ENCODE measurements at regions not wholly inside any gene's neighbourhood (a gene's known extent, or its start where the extent isn't known, plus 50 kb on each side); places are given as distances from the start of the nearest gene placed in this dataset.
"Not testable (repeated sequence)": the region's sequence is repeated elsewhere in the genome, so short reads cannot be mapped to it uniquely, and the experiment has no call there.

GRCh38 chr4:189667386-189667785, 273.3 kb upstream of the FRG1 start:
- H3K9me3 ChIP-seq (ENCODE audit: control insufficient read depth in 2 of 3, low read length in 3 of 3); DNase-seq; H3K27ac ChIP-seq (ENCODE audit: low read depth, low read length); intact Hi-C loops (cut with micrococcal nuclease); H3K4me3 Mint-ChIP-seq; H3K27ac Mint-ChIP-seq; H3K4me1 Mint-ChIP-seq; H3K36me3 ChIP-seq (ENCODE audit: control insufficient read depth in 2 of 3, insufficient read depth in 3 of 3, low read length in 3 of 3); H3K4me3 ChIP-seq (ENCODE audit: low read length); POLR2A ChIA-PET; ATAC-seq; H3K27me3 Mint-ChIP-seq; H3K9me3 Mint-ChIP-seq; H3K27me3 ChIP-seq (ENCODE audit: control insufficient read depth in 2 of 2, insufficient read depth in 2 of 2, low read length in 2 of 2); H3K4me1 ChIP-seq (ENCODE audit: control insufficient read depth in 2 of 2, insufficient read depth in 2 of 2, low read length in 2 of 2); H3K36me3 Mint-ChIP-seq; CTCF ChIA-PET: not testable (repeated sequence)

DNA sequence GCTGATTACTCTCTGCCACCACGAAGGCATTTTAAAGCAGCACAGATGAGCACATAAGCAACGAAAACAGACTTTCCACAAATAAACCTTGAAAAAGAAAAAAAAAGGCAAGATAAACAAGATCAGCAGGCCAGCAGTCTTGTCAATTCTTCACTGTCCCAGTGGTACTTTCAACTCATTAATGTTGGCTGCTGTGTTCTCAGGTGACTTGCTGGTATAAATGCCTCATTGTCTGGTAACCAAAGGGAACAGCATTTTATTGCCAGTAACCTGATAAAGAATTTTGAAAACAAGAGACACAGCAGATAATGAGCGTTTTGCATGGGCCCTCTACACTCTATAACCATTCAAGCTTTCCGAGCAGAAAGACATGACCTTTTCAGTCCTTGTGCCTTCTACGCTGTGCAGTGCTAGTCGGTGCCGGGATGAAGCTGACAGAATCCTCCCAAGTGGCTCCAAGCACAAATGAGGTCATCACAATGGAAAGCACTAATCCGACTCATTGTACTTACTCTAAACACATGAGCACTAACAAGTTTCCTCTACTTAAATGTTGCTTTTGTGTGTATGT, 242.9 kb upstream of the FRG1 start:
- intact Hi-C loops (cut with micrococcal nuclease); CTCF ChIA-PET; H3K27me3 Mint-ChIP-seq; H3K27me3 ChIP-seq (ENCODE audit: control insufficient read depth in 2 of 2, insufficient read depth in 2 of 2, low read length in 2 of 2); POLR2A ChIA-PET; DNase-seq; H3K9me3 ChIP-seq (ENCODE audit: control insufficient read depth in 2 of 3, low read length in 3 of 3); H3K9me3 Mint-ChIP-seq; H3K27ac ChIP-seq (ENCODE audit: low read depth, low read length); H3K36me3 Mint-ChIP-seq; H3K36me3 ChIP-seq (ENCODE audit: control insufficient read depth in 2 of 3, insufficient read depth in 3 of 3, low read length in 3 of 3); H3K4me1 Mint-ChIP-seq; H3K4me3 ChIP-seq (ENCODE audit: low read length); H3K4me3 Mint-ChIP-seq; H3K4me1 ChIP-seq (ENCODE audit: control insufficient read depth in 2 of 2, insufficient read depth in 2 of 2, low read length in 2 of 2); H3K27ac Mint-ChIP-seq; ATAC-seq: not testable (repeated sequence)

DNA sequence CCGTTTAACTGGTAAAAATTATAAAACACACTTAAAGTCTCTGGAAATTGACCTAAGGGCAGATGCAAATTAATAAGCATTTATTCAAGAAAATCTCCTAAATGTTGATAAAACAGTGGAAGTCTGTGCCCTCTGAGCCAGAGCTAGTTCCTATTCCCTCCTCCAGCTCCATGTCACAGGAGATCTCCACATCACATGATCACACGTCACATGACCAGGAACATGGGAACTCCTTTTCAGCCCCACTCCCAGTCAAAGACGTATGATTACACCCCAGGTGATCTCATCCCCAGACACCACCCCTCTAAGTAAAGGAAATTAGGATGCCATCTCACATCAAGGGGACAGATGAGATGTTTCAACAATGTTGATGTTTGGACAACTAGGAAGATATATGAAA, 237.7 kb upstream of the FRG1 start:
- CTCF ChIA-PET; intact Hi-C loops (cut with micrococcal nuclease); H3K4me3 ChIP-seq (ENCODE audit: low read length); H3K27me3 ChIP-seq (ENCODE audit: control insufficient read depth in 2 of 2, insufficient read depth in 2 of 2, low read length in 2 of 2); H3K27me3 Mint-ChIP-seq; H3K27ac Mint-ChIP-seq; H3K9me3 Mint-ChIP-seq; H3K36me3 ChIP-seq (ENCODE audit: control insufficient read depth in 2 of 3, insufficient read depth in 3 of 3, low read length in 3 of 3); H3K4me1 ChIP-seq (ENCODE audit: control insufficient read depth in 2 of 2, insufficient read depth in 2 of 2, low read length in 2 of 2); ATAC-seq; POLR2A ChIA-PET; H3K4me3 Mint-ChIP-seq; DNase-seq; H3K27ac ChIP-seq (ENCODE audit: low read depth, low read length); H3K36me3 Mint-ChIP-seq; H3K9me3 ChIP-seq (ENCODE audit: control insufficient read depth in 2 of 3, low read length in 3 of 3); H3K4me1 Mint-ChIP-seq: not testable (repeated sequence)

GRCh38 chr4:189706821-189707220, 233.9 kb upstream of the FRG1 start:
- H3K9me3 Mint-ChIP-seq; intact Hi-C loops (cut with micrococcal nuclease); ATAC-seq: not testable (repeated sequence)

DNA sequence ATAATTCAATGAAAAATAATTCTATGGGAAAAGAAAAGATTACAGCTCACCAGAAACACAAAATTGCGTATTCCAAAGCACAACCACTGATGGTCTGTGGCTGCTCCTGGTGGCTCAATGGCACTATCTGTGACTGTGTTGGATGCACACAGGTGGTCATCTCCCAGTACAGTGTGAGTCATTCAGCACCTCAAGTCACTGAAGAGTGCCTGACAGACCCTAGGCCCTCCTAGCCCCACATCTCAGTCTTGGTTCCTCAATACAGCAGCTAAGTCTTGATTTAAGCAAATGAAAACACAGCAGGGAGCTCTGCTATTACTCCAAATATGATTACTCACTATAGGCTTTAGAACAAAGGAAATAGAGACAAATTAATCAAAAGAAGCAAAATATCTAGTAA, 233.4 kb upstream of the FRG1 start:
- H3K27me3 ChIP-seq (ENCODE audit: control insufficient read depth in 2 of 2, insufficient read depth in 2 of 2, low read length in 2 of 2); DNase-seq; H3K9me3 Mint-ChIP-seq; ATAC-seq; POLR2A ChIA-PET; H3K4me1 ChIP-seq (ENCODE audit: control insufficient read depth in 2 of 2, insufficient read depth in 2 of 2, low read length in 2 of 2); H3K9me3 ChIP-seq (ENCODE audit: control insufficient read depth in 2 of 3, low read length in 3 of 3); H3K36me3 ChIP-seq (ENCODE audit: control insufficient read depth in 2 of 3, insufficient read depth in 3 of 3, low read length in 3 of 3); H3K36me3 Mint-ChIP-seq; intact Hi-C loops (cut with micrococcal nuclease); H3K27ac Mint-ChIP-seq; H3K4me3 Mint-ChIP-seq; H3K4me1 Mint-ChIP-seq; H3K27me3 Mint-ChIP-seq; CTCF ChIA-PET; H3K27ac ChIP-seq (ENCODE audit: low read depth, low read length); H3K4me3 ChIP-seq (ENCODE audit: low read length): not testable (repeated sequence)

More at GRCh38 chr4:189706821-189707220, 233.9 kb upstream of the FRG1 start:
- H3K9me3 ChIP-seq (ENCODE audit: control insufficient read depth in 2 of 3, low read length in 3 of 3); H3K27ac Mint-ChIP-seq; H3K4me1 Mint-ChIP-seq; CTCF ChIA-PET; H3K4me1 ChIP-seq (ENCODE audit: control insufficient read depth in 2 of 2, insufficient read depth in 2 of 2, low read length in 2 of 2); H3K4me3 ChIP-seq (ENCODE audit: low read length); POLR2A ChIA-PET; DNase-seq; H3K36me3 Mint-ChIP-seq; H3K27ac ChIP-seq (ENCODE audit: low read depth, low read length); H3K27me3 ChIP-seq (ENCODE audit: control insufficient read depth in 2 of 2, insufficient read depth in 2 of 2, low read length in 2 of 2); H3K4me3 Mint-ChIP-seq; H3K36me3 ChIP-seq (ENCODE audit: control insufficient read depth in 2 of 3, insufficient read depth in 3 of 3, low read length in 3 of 3); H3K27me3 Mint-ChIP-seq: not testable (repeated sequence)

DNA sequence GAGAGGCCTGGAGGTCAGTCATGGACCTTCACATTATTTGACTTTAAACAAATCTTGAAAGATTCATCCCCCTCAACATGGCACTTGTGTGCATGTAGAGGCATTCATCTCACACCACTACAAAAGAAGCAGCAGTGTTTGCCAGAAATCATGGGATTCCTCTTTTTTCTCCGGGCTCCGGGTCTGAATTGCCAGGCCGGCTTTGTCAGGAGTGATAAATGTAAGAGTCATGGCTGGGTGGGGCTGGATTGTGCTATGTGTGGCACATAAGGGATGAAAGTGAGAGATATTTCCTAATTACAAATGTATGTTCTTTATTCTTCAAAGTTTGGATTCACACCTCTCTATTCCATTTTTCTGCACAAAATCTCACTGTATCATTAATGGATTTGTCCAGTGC, 228.7 kb upstream of the FRG1 start:
- H3K27me3 ChIP-seq (ENCODE audit: control insufficient read depth in 2 of 2, insufficient read depth in 2 of 2, low read length in 2 of 2); H3K36me3 Mint-ChIP-seq; H3K27ac Mint-ChIP-seq; H3K36me3 ChIP-seq (ENCODE audit: control insufficient read depth in 2 of 3, insufficient read depth in 3 of 3, low read length in 3 of 3); DNase-seq; POLR2A ChIA-PET; H3K4me3 ChIP-seq (ENCODE audit: low read length); H3K27ac ChIP-seq (ENCODE audit: low read depth, low read length); ATAC-seq; intact Hi-C loops (cut with micrococcal nuclease); H3K4me3 Mint-ChIP-seq; H3K27me3 Mint-ChIP-seq; H3K9me3 ChIP-seq (ENCODE audit: control insufficient read depth in 2 of 3, low read length in 3 of 3); H3K9me3 Mint-ChIP-seq; H3K4me1 Mint-ChIP-seq; H3K4me1 ChIP-seq (ENCODE audit: control insufficient read depth in 2 of 2, insufficient read depth in 2 of 2, low read length in 2 of 2); CTCF ChIA-PET: not testable (repeated sequence)

GRCh38 chr4:189721016-189721993, 219.4 kb upstream of the FRG1 start:
- H3K27ac ChIP-seq (ENCODE audit: low read depth, low read length); H3K4me3 ChIP-seq (ENCODE audit: low read length); CTCF ChIA-PET; H3K9me3 Mint-ChIP-seq; H3K27ac Mint-ChIP-seq; POLR2A ChIA-PET; H3K36me3 Mint-ChIP-seq; intact Hi-C loops (cut with micrococcal nuclease); H3K4me1 ChIP-seq (ENCODE audit: control insufficient read depth in 2 of 2, insufficient read depth in 2 of 2, low read length in 2 of 2); DNase-seq; ATAC-seq; H3K36me3 ChIP-seq (ENCODE audit: control insufficient read depth in 2 of 3, insufficient read depth in 3 of 3, low read length in 3 of 3); H3K4me1 Mint-ChIP-seq; H3K9me3 ChIP-seq (ENCODE audit: control insufficient read depth in 2 of 3, low read length in 3 of 3); H3K27me3 ChIP-seq (ENCODE audit: control insufficient read depth in 2 of 2, insufficient read depth in 2 of 2, low read length in 2 of 2): not testable (repeated sequence)
- Mint-ChIP-seq H3K27me3 (peaks cover 0 to 16% (median 0%) of the 10 kb centered on the region in 5 donors), H3K4me3 (peak overlapping the region in 1 of 10 donors; percentile 19)
